ENCODE measurements at regions not wholly inside any gene's neighbourhood (a gene's known extent, or its start where the extent isn't known, plus 50 kb on each side); places are given as distances from the start of the nearest gene placed in this dataset.

DNA sequence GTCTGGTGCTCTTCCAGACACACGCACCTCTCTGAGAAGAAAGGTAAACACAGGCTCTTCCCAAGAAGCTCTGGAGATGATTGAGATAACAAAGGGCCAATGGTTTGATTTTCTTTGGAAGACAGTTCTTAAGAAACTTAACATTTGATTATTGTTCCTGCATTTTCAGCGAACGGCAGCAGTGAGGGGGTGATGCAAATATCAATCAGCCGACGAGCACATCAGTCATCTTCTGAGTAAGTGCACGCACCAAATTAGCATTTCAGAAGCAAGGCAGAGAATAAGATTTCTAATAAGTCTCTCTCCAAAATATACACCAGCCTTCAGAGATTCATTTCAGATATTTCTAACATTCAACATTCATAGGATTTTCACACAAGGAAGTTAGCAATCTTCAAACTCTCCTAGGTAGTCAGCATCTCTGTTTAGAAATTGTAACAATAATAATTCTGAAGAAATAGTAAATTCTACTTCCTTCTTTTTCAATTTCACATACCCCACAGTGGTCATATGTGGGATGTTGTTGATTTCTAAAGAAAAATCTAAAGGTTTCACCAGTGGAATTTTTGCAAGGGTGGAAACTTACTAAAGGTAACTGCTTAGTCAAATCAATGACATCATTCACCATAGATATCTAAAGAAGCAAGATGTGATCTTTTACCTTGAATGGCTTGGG lies 250.3 kb downstream of the SEC61B start:
- TF ChIP-seq, protein P1, sequence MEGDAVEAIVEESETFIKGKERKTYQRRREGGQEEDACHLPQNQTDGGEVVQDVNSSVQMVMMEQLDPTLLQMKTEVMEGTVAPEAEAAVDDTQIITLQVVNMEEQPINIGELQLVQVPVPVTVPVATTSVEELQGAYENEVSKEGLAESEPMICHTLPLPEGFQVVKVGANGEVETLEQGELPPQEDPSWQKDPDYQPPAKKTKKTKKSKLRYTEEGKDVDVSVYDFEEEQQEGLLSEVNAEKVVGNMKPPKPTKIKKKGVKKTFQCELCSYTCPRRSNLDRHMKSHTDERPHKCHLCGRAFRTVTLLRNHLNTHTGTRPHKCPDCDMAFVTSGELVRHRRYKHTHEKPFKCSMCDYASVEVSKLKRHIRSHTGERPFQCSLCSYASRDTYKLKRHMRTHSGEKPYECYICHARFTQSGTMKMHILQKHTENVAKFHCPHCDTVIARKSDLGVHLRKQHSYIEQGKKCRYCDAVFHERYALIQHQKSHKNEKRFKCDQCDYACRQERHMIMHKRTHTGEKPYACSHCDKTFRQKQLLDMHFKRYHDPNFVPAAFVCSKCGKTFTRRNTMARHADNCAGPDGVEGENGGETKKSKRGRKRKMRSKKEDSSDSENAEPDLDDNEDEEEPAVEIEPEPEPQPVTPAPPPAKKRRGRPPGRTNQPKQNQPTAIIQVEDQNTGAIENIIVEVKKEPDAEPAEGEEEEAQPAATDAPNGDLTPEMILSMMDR (IDR thresholded peaks at IDR 0.05): no peak
- TF ChIP-seq RAD21 (IDR thresholded peaks at IDR 0.05; ENCODE audit: low read length) (no peak), MXI1 (IDR thresholded peaks at IDR 0.05; ENCODE audit: low read depth, low read length) (no peak), TAF1 (IDR thresholded peaks at IDR 0.05; ENCODE audit: borderline replicate concordance, low read depth, low read length) (no peak), POLR2AphosphoS5 (IDR thresholded peaks at IDR 0.05; ENCODE audit: low read depth, low read length) (no peak), RCOR1 (IDR thresholded peaks at IDR 0.05; ENCODE audit: low read length) (no peak)
- TF ChIP-seq, protein P2, sequence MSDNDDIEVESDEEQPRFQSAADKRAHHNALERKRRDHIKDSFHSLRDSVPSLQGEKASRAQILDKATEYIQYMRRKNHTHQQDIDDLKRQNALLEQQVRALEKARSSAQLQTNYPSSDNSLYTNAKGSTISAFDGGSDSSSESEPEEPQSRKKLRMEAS (IDR thresholded peaks at IDR 0.05; ENCODE audit: low read depth): no peak
